CD4-positive, alpha-beta T cell (primary cell): ENCODE measurements at regions not wholly inside any gene's neighbourhood (a gene's known extent, or its start where the extent isn't known, plus 50 kb on each side); places are given as distances from the start of the nearest gene placed in this dataset.

Experiments used
- ATAC-seq: fragments of 200-7000 bp; cut with Tn5 transposase; one replicate; pipeline ENCODE4 v1.10.0; 2022; ENCODE audit warnings: mild to moderate bottlenecking; ENCODE audit not compliant: poor library complexity
- CTCF ChIA-PET: fragments of 350-600 bp; sonication (Branson Sonifier 250); formaldehyde crosslinking; loops from one replicate; lab custom pipeline; 2021; ENCODE audit warnings: antibody characterized with exemption, inconsistent platforms; lab: Charles Lee
- POLR2A ChIA-PET: fragments of 350-600 bp; sonication (Branson Sonifier 250); formaldehyde crosslinking; loops from one replicate; lab custom pipeline; 2021; ENCODE audit warnings: antibody characterized with exemption, inconsistent platforms; lab: Charles Lee
- DNase-seq, 14 experiments: peaks; one replicate each; pipeline ENCODE4 v3.0.0-alpha.2; 2013 to 2020; ENCODE audit warnings: mixed read lengths in 2 of 14
- H3K27ac ChIP-seq, 2 donors: one replicate each; pipeline versions ENCODE4 v1.5.1 to v1.7.0; 2013; ENCODE audit warnings: low read length in 2 of 2, low read depth in 1 of 2, mild to moderate bottlenecking in 1 of 2
- H3K27me3 ChIP-seq, 2 experiments: 1 replicate in 1 of 2; 2 replicates in 1 of 2; pipeline versions ENCODE4 v1.6.1 to v1.7.0; 2013; ENCODE audit warnings: low read length in 2 of 2, control low read depth in 1 of 2, mild to moderate bottlenecking in 1 of 2, moderate library complexity in 1 of 2; ENCODE audit not compliant: insufficient read depth in 2 of 2, control insufficient read depth in 1 of 2
- H3K36me3 ChIP-seq: one replicate; pipeline ENCODE4 v1.6.1; 2013; ENCODE audit warnings: low read length, control low read depth; ENCODE audit not compliant: insufficient read depth
- H3K4me1 ChIP-seq: one replicate; pipeline ENCODE4 v1.6.1; 2013; ENCODE audit warnings: low read length, control low read depth; ENCODE audit not compliant: insufficient read depth
- H3K4me3 ChIP-seq: one replicate; pipeline ENCODE4 v1.5.1; 2013; ENCODE audit warnings: mild to moderate bottlenecking, low read length, moderate library complexity
- H3K9me3 ChIP-seq, 2 experiments: 1 replicate in 1 of 2; 2 replicates in 1 of 2; pipeline versions ENCODE4 v1.6.1 to v1.7.0; 2013; ENCODE audit warnings: low read length in 2 of 2, mild to moderate bottlenecking in 2 of 2, control low read depth in 1 of 2, moderate library complexity in 1 of 2; ENCODE audit not compliant: control insufficient read depth in 1 of 2, insufficient read depth in 1 of 2
- H3K27ac Mint-ChIP-seq: one replicate; pipeline ENCODE4 v1.8.0; 2020; ENCODE audit warnings: mixed read lengths
- H3K27me3 Mint-ChIP-seq: one replicate; pipeline ENCODE4 v1.8.0; 2021; ENCODE audit warnings: mixed read lengths
- H3K36me3 Mint-ChIP-seq: one replicate; pipeline ENCODE4 v1.8.0; 2021; ENCODE audit warnings: low read depth, mixed read lengths
- H3K4me1 Mint-ChIP-seq: one replicate; pipeline ENCODE4 v1.8.0; 2021; ENCODE audit warnings: low read depth, mixed read lengths
- H3K4me3 Mint-ChIP-seq: one replicate; pipeline ENCODE4 v1.8.0; 2020; ENCODE audit warnings: mild to moderate bottlenecking, mixed read lengths
- H3K9me3 Mint-ChIP-seq: one replicate; pipeline ENCODE4 v1.8.0; 2020; ENCODE audit warnings: mixed read lengths
- intact Hi-C, 2 experiments: fragments of 100-400 bp; cut with DNase I in 1 of 2; cut with micrococcal nuclease in 1 of 2; formaldehyde crosslinking; loops; one replicate each; pipeline versions ENCODE4 v1.15.1 to v1.9.0; 2023 to 2025; cut with DNase I, micrococcal nuclease
- TF ChIP-seq, protein P1 (sequence below): fragments of 200-600 bp; IDR thresholded peaks from one replicate; pipeline ENCODE4 v1.8.0; 2022; ENCODE audit warnings: antibody characterized with exemption, mild to moderate bottlenecking

- no peak for ATAC-seq
- ChIA-PET CTCF (no interaction called here), POLR2A (no interaction called here)
Observed at GRCh38 chr5:159819591-159820411, 96.5 kb upstream of the ADRA1B start.

GRCh38 chr5:159820692-159821091, 95.6 kb upstream of the ADRA1B start:
- TF ChIP-seq, protein P1, sequence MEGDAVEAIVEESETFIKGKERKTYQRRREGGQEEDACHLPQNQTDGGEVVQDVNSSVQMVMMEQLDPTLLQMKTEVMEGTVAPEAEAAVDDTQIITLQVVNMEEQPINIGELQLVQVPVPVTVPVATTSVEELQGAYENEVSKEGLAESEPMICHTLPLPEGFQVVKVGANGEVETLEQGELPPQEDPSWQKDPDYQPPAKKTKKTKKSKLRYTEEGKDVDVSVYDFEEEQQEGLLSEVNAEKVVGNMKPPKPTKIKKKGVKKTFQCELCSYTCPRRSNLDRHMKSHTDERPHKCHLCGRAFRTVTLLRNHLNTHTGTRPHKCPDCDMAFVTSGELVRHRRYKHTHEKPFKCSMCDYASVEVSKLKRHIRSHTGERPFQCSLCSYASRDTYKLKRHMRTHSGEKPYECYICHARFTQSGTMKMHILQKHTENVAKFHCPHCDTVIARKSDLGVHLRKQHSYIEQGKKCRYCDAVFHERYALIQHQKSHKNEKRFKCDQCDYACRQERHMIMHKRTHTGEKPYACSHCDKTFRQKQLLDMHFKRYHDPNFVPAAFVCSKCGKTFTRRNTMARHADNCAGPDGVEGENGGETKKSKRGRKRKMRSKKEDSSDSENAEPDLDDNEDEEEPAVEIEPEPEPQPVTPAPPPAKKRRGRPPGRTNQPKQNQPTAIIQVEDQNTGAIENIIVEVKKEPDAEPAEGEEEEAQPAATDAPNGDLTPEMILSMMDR: no peak
- no peak for ATAC-seq
- Histone ChIP-seq H3K4me1 (no peaks in the 10 kb centered on the region), H3K36me3 (no peaks in the 10 kb centered on the region), H3K27me3 (peaks cover 3 to 7% of the 10 kb centered on the region in 2 experiments), H3K4me3 (no peak overlapping the region), H3K9me3 (no peaks in the 10 kb centered on the region), H3K27ac (no peak overlapping the region)
- Mint-ChIP-seq H3K4me3 (no peak overlapping the region), H3K36me3 (no peaks in the 10 kb centered on the region), H3K27ac (no peak overlapping the region), H3K4me1 (no peaks in the 10 kb centered on the region), H3K9me3 (no peaks in the 10 kb centered on the region), H3K27me3 (no peaks in the 10 kb centered on the region)
- intact Hi-C loops: no loop called here
- DNase-seq: no peak
- POLR2A ChIA-PET: no interaction called here
- CTCF ChIA-PET: no interaction called here

More at GRCh38 chr5:159819591-159820411, 96.5 kb upstream of the ADRA1B start:
- DNase-seq: no peak
- H3K4me3 Mint-ChIP-seq: no peak overlapping the region
- no peaks in the 10 kb centered on the region for H3K36me3 Mint-ChIP-seq
- H3K4me1 Mint-ChIP-seq: no peaks in the 10 kb centered on the region
- no peak overlapping the region for H3K4me3 ChIP-seq
- H3K4me1 ChIP-seq: no peaks in the 10 kb centered on the region
- H3K27ac Mint-ChIP-seq: no peak overlapping the region
- intact Hi-C loops: no loop called here
- no peaks in the 10 kb centered on the region for H3K9me3 ChIP-seq
- no peaks in the 10 kb centered on the region for H3K36me3 ChIP-seq
- H3K9me3 Mint-ChIP-seq: no peaks in the 10 kb centered on the region
- H3K27me3 Mint-ChIP-seq: no peaks in the 10 kb centered on the region
- no peak overlapping the region for H3K27ac ChIP-seq
- peaks cover 0 to 3% of the 10 kb centered on the region in 2 experiments for H3K27me3 ChIP-seq
- TF ChIP-seq, protein P1: no peak

DNA sequence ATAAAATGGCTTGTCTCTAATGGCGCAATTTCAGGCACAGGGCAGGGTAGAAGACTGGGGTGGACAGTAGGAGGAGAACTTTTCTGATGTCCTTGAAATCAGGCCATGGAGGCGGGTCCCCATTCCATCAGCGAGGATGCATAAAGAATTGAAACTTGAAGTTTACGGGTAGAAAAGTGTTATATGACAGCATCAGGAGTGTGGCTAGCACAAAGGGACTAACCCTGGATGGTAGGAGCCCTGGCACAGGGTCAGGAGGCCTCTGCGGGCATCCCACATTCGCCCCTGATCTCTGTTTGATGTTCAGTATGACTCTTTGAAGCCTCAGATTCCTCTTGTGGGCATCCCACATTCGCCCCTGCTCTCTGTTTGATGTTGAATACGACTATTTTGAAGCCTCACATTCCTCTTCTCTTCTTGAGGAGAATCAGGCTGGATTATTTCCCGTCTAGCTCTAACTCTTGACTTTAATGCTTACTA, 94.8 kb upstream of the ADRA1B start:
- Mint-ChIP-seq H3K4me3 (no peak overlapping the region), H3K4me1 (no peaks in the 10 kb centered on the region), H3K27ac (no peak overlapping the region), H3K9me3 (no peaks in the 10 kb centered on the region), H3K27me3 (no peaks in the 10 kb centered on the region), H3K36me3 (no peaks in the 10 kb centered on the region)
- TF ChIP-seq, protein P1: no peak
- H3K27me3 ChIP-seq: peaks cover 3 to 7% of the 10 kb centered on the region in 2 experiments
- DNase-seq (no peak), ATAC-seq (no peak)
- H3K4me1 ChIP-seq: no peaks in the 10 kb centered on the region
- no peak overlapping the region for H3K4me3 ChIP-seq
- CTCF ChIA-PET: no interaction called here
- H3K36me3 ChIP-seq: no peaks in the 10 kb centered on the region
- H3K27ac ChIP-seq: no peak overlapping the region
- H3K9me3 ChIP-seq: no peaks in the 10 kb centered on the region
- POLR2A ChIA-PET: no interaction called here
- intact Hi-C loops: no loop called here
